Esophagus muscularis mucosa (tissue), 3 donors: ENCODE measurements at regions not wholly inside any gene's neighbourhood (a gene's known extent, or its start where the extent isn't known, plus 50 kb on each side); places are given as distances from the start of the nearest gene placed in this dataset.

Experiments
- POLR2A ChIP-seq: fragments of 450-650 bp; IDR thresholded peaks from one replicate; pipeline ENCODE4 v1.6.1; 2017; ENCODE audit warnings: antibody characterized with exemption, moderate library complexity, mild to moderate bottlenecking, low read depth
- TF ChIP-seq, protein P1 (sequence below), 3 experiments: fragments of 200-600 bp in 2 of 3; fragments of 450-650 bp in 1 of 3; sonication (generic) in 2 of 3; IDR thresholded peaks; one replicate each; pipeline ENCODE4 v1.5.1; 2017 to 2019; ENCODE audit warnings: antibody characterized with exemption in 3 of 3, mild to moderate bottlenecking in 2 of 3, moderate library complexity in 1 of 3

DNA sequence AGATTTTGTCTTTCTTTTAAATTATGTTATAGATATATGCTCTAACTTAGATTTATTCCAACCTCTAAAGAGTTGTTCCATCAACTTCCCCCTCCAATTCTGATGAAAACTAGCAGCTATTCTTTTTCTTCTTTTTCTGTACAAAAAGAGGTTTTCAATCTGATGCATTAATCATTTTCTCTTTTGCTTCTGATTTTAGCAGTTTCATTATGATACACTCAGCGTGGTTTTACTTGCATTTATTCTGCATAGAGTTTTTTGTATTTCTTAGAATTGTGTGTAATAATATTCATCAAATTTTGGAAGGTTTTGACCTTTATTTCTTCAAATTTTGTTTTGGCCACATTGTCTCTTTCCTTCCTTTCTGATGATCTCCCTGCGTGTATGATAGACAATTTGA is 968.1 kb upstream of the CDH18 start:
- TF ChIP-seq POLR2A, result no peak
- TF ChIP-seq, protein P1, sequence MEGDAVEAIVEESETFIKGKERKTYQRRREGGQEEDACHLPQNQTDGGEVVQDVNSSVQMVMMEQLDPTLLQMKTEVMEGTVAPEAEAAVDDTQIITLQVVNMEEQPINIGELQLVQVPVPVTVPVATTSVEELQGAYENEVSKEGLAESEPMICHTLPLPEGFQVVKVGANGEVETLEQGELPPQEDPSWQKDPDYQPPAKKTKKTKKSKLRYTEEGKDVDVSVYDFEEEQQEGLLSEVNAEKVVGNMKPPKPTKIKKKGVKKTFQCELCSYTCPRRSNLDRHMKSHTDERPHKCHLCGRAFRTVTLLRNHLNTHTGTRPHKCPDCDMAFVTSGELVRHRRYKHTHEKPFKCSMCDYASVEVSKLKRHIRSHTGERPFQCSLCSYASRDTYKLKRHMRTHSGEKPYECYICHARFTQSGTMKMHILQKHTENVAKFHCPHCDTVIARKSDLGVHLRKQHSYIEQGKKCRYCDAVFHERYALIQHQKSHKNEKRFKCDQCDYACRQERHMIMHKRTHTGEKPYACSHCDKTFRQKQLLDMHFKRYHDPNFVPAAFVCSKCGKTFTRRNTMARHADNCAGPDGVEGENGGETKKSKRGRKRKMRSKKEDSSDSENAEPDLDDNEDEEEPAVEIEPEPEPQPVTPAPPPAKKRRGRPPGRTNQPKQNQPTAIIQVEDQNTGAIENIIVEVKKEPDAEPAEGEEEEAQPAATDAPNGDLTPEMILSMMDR (IDR thresholded peaks at IDR 0.05), result no peak
